Adrenal gland (tissue), 5 donors: ENCODE measurements at regions not wholly inside any gene's neighbourhood (a gene's known extent, or its start where the extent isn't known, plus 50 kb on each side); places are given as distances from the start of the nearest gene placed in this dataset.

Source experiments
- CTCF ChIP-seq, 6 experiments: fragments of 450-650 bp in 4 of 6; fragments of 200-600 bp in 2 of 6; sonication (generic) in 1 of 6; IDR thresholded peaks; 1 replicate in 5 of 6; 2 replicates in 1 of 6; pipeline versions ENCODE4 v1.5.1 to v1.8.0; 2016 to 2021; ENCODE audit warnings: antibody characterized with exemption in 6 of 6, mild to moderate bottlenecking in 2 of 6, moderate library complexity in 1 of 6
- POLR2A ChIP-seq, 2 donors: fragments of 450-650 bp; IDR thresholded peaks; one replicate each; pipeline ENCODE4 v1.6.1; 2017; ENCODE audit warnings: antibody characterized with exemption in 2 of 2, mild to moderate bottlenecking in 2 of 2, moderate library complexity in 1 of 2
- donor health status: DM: no; HTN: no; CAD: no.

DNA sequence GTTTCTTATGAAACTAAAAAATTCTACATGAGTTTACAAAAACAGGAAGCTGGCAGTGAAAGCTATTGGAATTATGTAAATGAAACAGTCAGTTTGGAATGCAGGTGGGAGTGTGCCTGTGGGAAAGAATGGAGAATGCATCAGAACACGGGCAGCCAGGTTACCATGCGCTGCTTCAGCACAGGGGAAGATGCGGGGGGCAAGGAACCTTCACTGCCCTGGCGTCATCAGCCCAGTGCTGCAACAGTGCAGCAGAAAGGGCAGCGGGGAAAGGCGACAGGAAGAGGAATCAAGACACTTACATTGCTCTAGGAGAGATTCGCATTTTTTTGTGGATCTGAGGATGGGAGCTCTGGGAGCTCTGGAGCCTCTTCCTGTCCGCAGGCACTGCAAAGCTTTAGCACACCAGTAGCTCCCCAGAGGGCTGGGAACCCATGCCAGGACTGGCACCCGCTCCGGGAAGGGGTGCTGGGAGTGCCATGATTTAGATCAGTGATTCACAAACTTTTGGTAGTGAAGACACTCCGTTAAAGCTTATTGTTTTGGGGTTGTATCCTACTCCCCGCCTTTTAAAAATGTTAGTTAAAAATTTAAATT, 64.1 kb upstream of the WDR26 start:
- TF ChIP-seq CTCF (IDR thresholded peaks at IDR 0.05), result no peak
- no peak for TF ChIP-seq POLR2A (IDR thresholded peaks at IDR 0.05)
